ENCODE measurements at regions not wholly inside any gene's neighbourhood (a gene's known extent, or its start where the extent isn't known, plus 50 kb on each side); places are given as distances from the start of the nearest gene placed in this dataset.

GRCh38 chr21:38996355-38996754, 186.9 kb downstream of the PSMG1 start:
- TF ChIP-seq CTCF (IDR thresholded peaks at IDR 0.05; ENCODE audit: low read depth, low read length) (no peak), POLR2A (IDR thresholded peaks at IDR 0.05; ENCODE audit: extremely low read depth, insufficient read length) (no peak), MAX (IDR thresholded peaks at IDR 0.05; ENCODE audit: low read depth, low read length) (no peak)
